CD14-positive monocyte (primary cell): ENCODE measurements at regions not wholly inside any gene's neighbourhood (a gene's known extent, or its start where the extent isn't known, plus 50 kb on each side); places are given as distances from the start of the nearest gene placed in this dataset.

Experiments used
- DNase-seq, 3 donors: peaks; one replicate each; pipeline ENCODE4 v3.0.0-alpha.2; 2011 to 2022
- H2AFZ ChIP-seq: 2 replicates; pipeline ENCODE4 v1.6.0; 2012; ENCODE audit warnings: mild to moderate bottlenecking, low read depth, low read length, inconsistent platforms; ENCODE audit not compliant: insufficient read depth, poor library complexity, severe bottlenecking
- H3K27ac ChIP-seq, 2 donors: 1 replicate in 1 of 2; 2 replicates in 1 of 2; pipeline ENCODE4 v1.5.1; 2012 to 2013; ENCODE audit warnings: low read length in 2 of 2, control low read depth in 1 of 2, inconsistent platforms in 1 of 2, low read depth in 1 of 2, mild to moderate bottlenecking in 1 of 2
- H3K27me3 ChIP-seq, 2 donors: one replicate each; pipeline versions ENCODE4 v1.6.0 to v1.6.1; 2011 to 2013; ENCODE audit warnings: low read length in 2 of 2; ENCODE audit not compliant: control insufficient read depth in 2 of 2, insufficient read depth in 2 of 2
- H3K36me3 ChIP-seq, 2 donors: replicated peaks in 1 of 2; 1 replicate in 1 of 2; 2 replicates in 1 of 2; pipeline versions ENCODE4 v1.5.1 to v1.6.1; 2012 to 2013; ENCODE audit warnings: low read length in 2 of 2, control low read depth in 1 of 2, inconsistent platforms in 1 of 2, mild to moderate bottlenecking in 1 of 2; ENCODE audit not compliant: insufficient read depth in 2 of 2, control insufficient read depth in 1 of 2
- H3K4me1 ChIP-seq, 2 donors: 1 replicate in 1 of 2; 2 replicates in 1 of 2; pipeline versions ENCODE4 v1.5.1 to v1.6.1; 2012 to 2013; ENCODE audit warnings: low read length in 2 of 2, control low read depth in 1 of 2, inconsistent platforms in 1 of 2, mild to moderate bottlenecking in 1 of 2, moderate library complexity in 1 of 2; ENCODE audit not compliant: insufficient read depth in 2 of 2, control insufficient read depth in 1 of 2
- H3K4me2 ChIP-seq: replicated peaks from 2 replicates; pipeline ENCODE3; 2012; ENCODE audit warnings: low read length, moderate library complexity, mild to moderate bottlenecking; ENCODE audit not compliant: poor library complexity, severe bottlenecking; ENCODE audit errors: extremely low read depth
- H3K4me3 ChIP-seq, 3 experiments: fragments of 200-600 bp in 1 of 3; sonication (generic) in 1 of 3; replicated peaks in 1 of 3; 1 replicate in 2 of 3; 2 replicates in 1 of 3; pipeline ENCODE4 v1.5.1; 2011 to 2013; ENCODE audit warnings: low read length in 3 of 3, mild to moderate bottlenecking in 3 of 3, control low read depth in 2 of 3, low read depth in 2 of 3, inconsistent platforms in 1 of 3, moderate library complexity in 1 of 3
- H3K79me2 ChIP-seq: 2 replicates; pipeline ENCODE4 v1.6.0; 2012; ENCODE audit warnings: mild to moderate bottlenecking, control low read depth, inconsistent platforms, low read length, moderate library complexity; ENCODE audit not compliant: insufficient read depth
- H3K9ac ChIP-seq: 2 replicates; pipeline ENCODE4 v1.6.0; 2017; ENCODE audit warnings: low read length, mild to moderate bottlenecking; ENCODE audit not compliant: insufficient read depth, poor library complexity, severe bottlenecking
- H3K9me3 ChIP-seq, 2 donors: replicated peaks in 1 of 2; 1 replicate in 1 of 2; 2 replicates in 1 of 2; pipeline versions ENCODE4 v1.5.1 to v1.6.1; 2012 to 2013; ENCODE audit warnings: low read length in 2 of 2, control low read depth in 1 of 2; ENCODE audit not compliant: control insufficient read depth in 1 of 2, insufficient read depth in 1 of 2
- H4K20me1 ChIP-seq: 2 replicates; pipeline ENCODE4 v1.6.0; 2012; ENCODE audit warnings: mild to moderate bottlenecking, low read length, control low read depth, moderate library complexity; ENCODE audit not compliant: insufficient read depth
- H3K27ac Mint-ChIP-seq, 7 donors: one replicate each; pipeline ENCODE4 v1.8.0; 2020; ENCODE audit warnings: mild to moderate bottlenecking in 7 of 7, mixed read lengths in 7 of 7, moderate library complexity in 6 of 7, inconsistent platforms in 2 of 7
- H3K27me3 Mint-ChIP-seq, 3 donors: one replicate each; pipeline ENCODE4 v1.8.0; 2021 to 2022; ENCODE audit warnings: low read depth in 3 of 3, mild to moderate bottlenecking in 3 of 3, mixed read lengths in 3 of 3, moderate library complexity in 3 of 3, inconsistent platforms in 1 of 3
- H3K36me3 Mint-ChIP-seq, 2 donors: one replicate each; pipeline ENCODE4 v1.8.0; 2020; ENCODE audit warnings: mixed read lengths in 2 of 2, inconsistent platforms in 1 of 2, mild to moderate bottlenecking in 1 of 2
- H3K4me1 Mint-ChIP-seq: one replicate; pipeline ENCODE4 v1.8.0; 2020; ENCODE audit warnings: mild to moderate bottlenecking, mixed read lengths
- H3K4me3 Mint-ChIP-seq, 2 donors: one replicate each; pipeline ENCODE4 v1.8.0; 2020; ENCODE audit warnings: mild to moderate bottlenecking in 2 of 2, mixed read lengths in 2 of 2, moderate library complexity in 1 of 2
- H3K9me3 Mint-ChIP-seq, 7 donors: one replicate each; pipeline ENCODE4 v1.8.0; 2020 to 2022; ENCODE audit warnings: mixed read lengths in 7 of 7, mild to moderate bottlenecking in 6 of 7, moderate library complexity in 6 of 7, inconsistent platforms in 2 of 7
- CTCF ChIP-seq: fragments of 200-600 bp; IDR thresholded peaks from one replicate; pipeline ENCODE4 v1.8.0; 2022; ENCODE audit warnings: antibody characterized with exemption, mild to moderate bottlenecking
- WGBS: methylation state at CpG from one replicate; pipeline ENCODE4 v1.1.5; 2013; ENCODE audit warnings: missing lambda C conversion rate; ENCODE audit not compliant: insufficient coverage; 5-methylcytosine and 5-hydroxymethylcytosine counted together
- intact Hi-C, 2 donors: fragments of 100-400 bp; cut with micrococcal nuclease; formaldehyde crosslinking; loops; one replicate each; pipeline versions ENCODE4 v1.15.0 to v1.15.1; 2023

GRCh38 chr3:147864754-147865354 lies 455.7 kb downstream of the ZIC1 start:
- no peak for TF ChIP-seq CTCF

GRCh38 chr3:147866561-147866960 lies 457.4 kb downstream of the ZIC1 start:
- no peaks in the 10 kb centered on the region for H3K36me3 ChIP-seq
- H2AFZ ChIP-seq: no peak overlapping the region
- H3K27me3 ChIP-seq: no peaks in the 10 kb centered on the region
- no peak overlapping the region for H3K9ac ChIP-seq
- no peaks in the 10 kb centered on the region for H4K20me1 ChIP-seq
- peaks cover 5 to 29% (median 13%) of the 10 kb centered on the region in 7 donors for H3K9me3 Mint-ChIP-seq
- H3K4me3 Mint-ChIP-seq: no peak overlapping the region
- H3K4me2 ChIP-seq: no peak overlapping the region
- no peaks in the 10 kb centered on the region for H3K79me2 ChIP-seq
- H3K4me1 ChIP-seq: no peaks in the 10 kb centered on the region
- TF ChIP-seq CTCF: no peak
- peaks cover 0 to 2% (median 0%) of the 10 kb centered on the region in 3 donors for H3K27me3 Mint-ChIP-seq
- no CpG with 5 or more reads among the region's 1 CpG for WGBS
- H3K4me1 Mint-ChIP-seq: no peaks in the 10 kb centered on the region
- no peak overlapping the region for H3K4me3 ChIP-seq
- no peak overlapping the region for H3K27ac ChIP-seq
- peaks cover 19 to 30% of the 10 kb centered on the region in 2 donors for H3K9me3 ChIP-seq
- intact Hi-C loops: no loop called here
- no peak overlapping the region for H3K27ac Mint-ChIP-seq
- DNase-seq: no peak
- no peaks in the 10 kb centered on the region for H3K36me3 Mint-ChIP-seq

More at GRCh38 chr3:147864754-147865354, 455.7 kb downstream of the ZIC1 start:
- peaks cover 21 to 30% of the 10 kb centered on the region in 2 donors for H3K9me3 ChIP-seq
- Mint-ChIP-seq H3K4me1 (no peaks in the 10 kb centered on the region), H3K27ac (no peak overlapping the region), H3K36me3 (no peaks in the 10 kb centered on the region), H3K4me3 (no peak overlapping the region), H3K9me3 (peaks cover 5 to 29% (median 13%) of the 10 kb centered on the region in 7 donors), H3K27me3 (peaks cover 0 to 2% (median 0%) of the 10 kb centered on the region in 3 donors)
- H3K27me3 ChIP-seq: no peaks in the 10 kb centered on the region
- H3K36me3 ChIP-seq: no peaks in the 10 kb centered on the region
- intact Hi-C loops: no loop called here
- H3K4me2 ChIP-seq: no peak overlapping the region
- H2AFZ ChIP-seq: no peak overlapping the region
- no peaks in the 10 kb centered on the region for H4K20me1 ChIP-seq
- no peaks in the 10 kb centered on the region for H3K4me1 ChIP-seq
- no peak overlapping the region for H3K9ac ChIP-seq
- no peak overlapping the region for H3K27ac ChIP-seq
- no peaks in the 10 kb centered on the region for H3K79me2 ChIP-seq
- DNase-seq: no peak
- H3K4me3 ChIP-seq: no peak overlapping the region
